ENCODE measurements at regions not wholly inside any gene's neighbourhood (a gene's known extent, or its start where the extent isn't known, plus 50 kb on each side); places are given as distances from the start of the nearest gene placed in this dataset.

DNA sequence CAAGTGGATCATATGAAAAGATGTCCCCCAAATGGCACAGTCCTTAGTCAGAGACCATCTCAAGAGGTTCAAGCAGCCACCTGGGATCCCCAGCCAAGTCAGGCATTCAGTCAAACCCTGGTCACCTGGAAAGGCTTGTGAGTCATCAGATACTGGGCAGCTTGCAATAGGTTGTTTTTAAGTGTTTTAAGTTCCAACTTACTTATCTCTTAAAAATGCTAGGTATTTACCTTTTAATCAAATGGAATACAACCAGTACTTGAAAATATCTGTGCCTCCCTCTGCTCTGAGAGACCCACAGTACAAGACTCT is 262.2 kb downstream of the WDR11 start (continued):
- TF ChIP-seq, protein P1, sequence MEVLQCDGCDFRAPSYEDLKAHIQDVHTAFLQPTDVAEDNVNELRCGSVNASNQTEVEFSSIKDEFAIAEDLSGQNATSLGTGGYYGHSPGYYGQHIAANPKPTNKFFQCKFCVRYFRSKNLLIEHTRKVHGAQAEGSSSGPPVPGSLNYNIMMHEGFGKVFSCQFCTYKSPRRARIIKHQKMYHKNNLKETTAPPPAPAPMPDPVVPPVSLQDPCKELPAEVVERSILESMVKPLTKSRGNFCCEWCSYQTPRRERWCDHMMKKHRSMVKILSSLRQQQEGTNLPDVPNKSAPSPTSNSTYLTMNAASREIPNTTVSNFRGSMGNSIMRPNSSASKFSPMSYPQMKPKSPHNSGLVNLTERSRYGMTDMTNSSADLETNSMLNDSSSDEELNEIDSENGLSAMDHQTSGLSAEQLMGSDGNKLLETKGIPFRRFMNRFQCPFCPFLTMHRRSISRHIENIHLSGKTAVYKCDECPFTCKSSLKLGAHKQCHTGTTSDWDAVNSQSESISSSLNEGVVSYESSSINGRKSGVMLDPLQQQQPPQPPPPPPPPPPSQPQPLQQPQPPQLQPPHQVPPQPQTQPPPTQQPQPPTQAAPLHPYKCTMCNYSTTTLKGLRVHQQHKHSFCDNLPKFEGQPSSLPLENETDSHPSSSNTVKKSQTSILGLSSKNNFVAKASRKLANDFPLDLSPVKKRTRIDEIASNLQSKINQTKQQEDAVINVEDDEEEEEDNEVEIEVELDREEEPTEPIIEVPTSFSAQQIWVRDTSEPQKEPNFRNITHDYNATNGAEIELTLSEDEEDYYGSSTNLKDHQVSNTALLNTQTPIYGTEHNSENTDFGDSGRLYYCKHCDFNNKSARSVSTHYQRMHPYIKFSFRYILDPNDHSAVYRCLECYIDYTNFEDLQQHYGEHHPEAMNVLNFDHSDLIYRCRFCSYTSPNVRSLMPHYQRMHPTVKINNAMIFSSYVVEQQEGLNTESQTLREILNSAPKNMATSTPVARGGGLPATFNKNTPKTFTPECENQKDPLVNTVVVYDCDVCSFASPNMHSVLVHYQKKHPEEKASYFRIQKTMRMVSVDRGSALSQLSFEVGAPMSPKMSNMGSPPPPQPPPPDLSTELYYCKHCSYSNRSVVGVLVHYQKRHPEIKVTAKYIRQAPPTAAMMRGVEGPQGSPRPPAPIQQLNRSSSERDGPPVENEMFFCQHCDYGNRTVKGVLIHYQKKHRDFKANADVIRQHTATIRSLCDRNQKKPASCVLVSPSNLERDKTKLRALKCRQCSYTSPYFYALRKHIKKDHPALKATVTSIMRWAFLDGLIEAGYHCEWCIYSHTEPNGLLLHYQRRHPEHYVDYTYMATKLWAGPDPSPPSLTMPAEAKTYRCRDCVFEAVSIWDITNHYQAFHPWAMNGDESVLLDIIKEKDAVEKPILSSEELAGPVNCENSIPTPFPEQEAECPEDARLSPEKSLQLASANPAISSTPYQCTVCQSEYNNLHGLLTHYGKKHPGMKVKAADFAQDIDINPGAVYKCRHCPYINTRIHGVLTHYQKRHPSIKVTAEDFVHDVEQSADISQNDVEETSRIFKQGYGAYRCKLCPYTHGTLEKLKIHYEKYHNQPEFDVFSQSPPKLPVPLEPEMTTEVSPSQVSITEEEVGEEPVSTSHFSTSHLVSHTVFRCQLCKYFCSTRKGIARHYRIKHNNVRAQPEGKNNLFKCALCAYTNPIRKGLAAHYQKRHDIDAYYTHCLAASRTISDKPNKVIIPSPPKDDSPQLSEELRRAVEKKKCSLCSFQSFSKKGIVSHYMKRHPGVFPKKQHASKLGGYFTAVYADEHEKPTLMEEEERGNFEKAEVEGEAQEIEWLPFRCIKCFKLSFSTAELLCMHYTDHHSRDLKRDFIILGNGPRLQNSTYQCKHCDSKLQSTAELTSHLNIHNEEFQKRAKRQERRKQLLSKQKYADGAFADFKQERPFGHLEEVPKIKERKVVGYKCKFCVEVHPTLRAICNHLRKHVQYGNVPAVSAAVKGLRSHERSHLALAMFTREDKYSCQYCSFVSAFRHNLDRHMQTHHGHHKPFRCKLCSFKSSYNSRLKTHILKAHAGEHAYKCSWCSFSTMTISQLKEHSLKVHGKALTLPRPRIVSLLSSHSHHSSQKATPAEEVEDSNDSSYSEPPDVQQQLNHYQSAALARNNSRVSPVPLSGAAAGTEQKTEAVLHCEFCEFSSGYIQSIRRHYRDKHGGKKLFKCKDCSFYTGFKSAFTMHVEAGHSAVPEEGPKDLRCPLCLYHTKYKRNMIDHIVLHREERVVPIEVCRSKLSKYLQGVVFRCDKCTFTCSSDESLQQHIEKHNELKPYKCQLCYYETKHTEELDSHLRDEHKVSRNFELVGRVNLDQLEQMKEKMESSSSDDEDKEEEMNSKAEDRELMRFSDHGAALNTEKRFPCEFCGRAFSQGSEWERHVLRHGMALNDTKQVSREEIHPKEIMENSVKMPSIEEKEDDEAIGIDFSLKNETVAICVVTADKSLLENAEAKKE (CRISPR knock-in tag; IDR thresholded peaks at IDR 0.05), result no peak
- TF ChIP-seq JUNB (IDR thresholded peaks at IDR 0.05; ENCODE audit: unreplicated experiment) (no peak), ZNF114 (CRISPR knock-in tag; IDR thresholded peaks at IDR 0.05) (no peak), EZH2 (IDR thresholded peaks at IDR 0.05; ENCODE audit: low read depth, unreplicated experiment) (no peak)
- TF ChIP-seq, protein P2, sequence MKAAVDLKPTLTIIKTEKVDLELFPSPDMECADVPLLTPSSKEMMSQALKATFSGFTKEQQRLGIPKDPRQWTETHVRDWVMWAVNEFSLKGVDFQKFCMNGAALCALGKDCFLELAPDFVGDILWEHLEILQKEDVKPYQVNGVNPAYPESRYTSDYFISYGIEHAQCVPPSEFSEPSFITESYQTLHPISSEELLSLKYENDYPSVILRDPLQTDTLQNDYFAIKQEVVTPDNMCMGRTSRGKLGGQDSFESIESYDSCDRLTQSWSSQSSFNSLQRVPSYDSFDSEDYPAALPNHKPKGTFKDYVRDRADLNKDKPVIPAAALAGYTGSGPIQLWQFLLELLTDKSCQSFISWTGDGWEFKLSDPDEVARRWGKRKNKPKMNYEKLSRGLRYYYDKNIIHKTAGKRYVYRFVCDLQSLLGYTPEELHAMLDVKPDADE (IDR thresholded peaks at IDR 0.05), result no peak

DNA sequence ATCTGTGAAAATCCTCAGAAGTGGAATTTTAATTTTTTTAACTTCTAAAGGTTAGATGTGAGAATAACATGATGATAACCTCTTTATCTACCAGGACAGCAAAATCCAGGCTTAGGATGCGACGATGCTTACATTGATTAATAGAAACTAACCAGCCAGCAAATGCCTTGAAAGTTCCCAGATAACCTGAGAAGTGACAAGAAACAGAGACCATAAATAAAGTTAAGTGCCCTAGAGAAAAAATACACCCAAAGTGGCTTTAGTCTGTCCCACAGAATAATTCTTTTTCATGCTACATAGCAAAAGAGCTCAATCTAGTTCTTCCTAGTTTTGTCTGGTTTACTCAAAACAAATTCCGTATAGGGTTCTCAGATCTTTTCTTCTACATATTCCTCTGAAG is 262.7 kb downstream of the WDR11 start:
- Histone ChIP-seq H3K4me2 (no peak overlapping the region), H2AFZ (no peak overlapping the region), H3K4me1 (ENCODE audit: insufficient read depth) (peaks cover 5% of the 10 kb centered on the region; the same call in 1 of the 2 replicates), H3K27ac (ENCODE audit: low read depth) (no peak overlapping the region), H3K27me3 (ENCODE audit: insufficient read depth) (no peaks in the 10 kb centered on the region), H3K36me3 (ENCODE audit: insufficient read depth) (no peaks in the 10 kb centered on the region; the same call in 1 of the 2 replicates), H3K79me2 (replicated peaks; ENCODE audit: insufficient read depth) (no peaks in the 10 kb centered on the region), H3K4me3 (no peak overlapping the region), H3F3A (replicated peaks; ENCODE audit: low read depth) (no peaks in the 10 kb centered on the region), H3K9me2 (ENCODE audit: insufficient read depth) (peaks cover 6% of the 10 kb centered on the region; the same call in 1 of the 2 replicates), H4K20me1 (replicated peaks; ENCODE audit: insufficient read depth) (no peaks in the 10 kb centered on the region)
- peaks cover 4% of the 10 kb centered on the region for H3K27me3 Mint-ChIP-seq (ENCODE audit: insufficient read depth, low read depth, poor library complexity)
- DNase-seq (ENCODE audit: low spot score), result no peak
- ATAC-seq, result no peak
- no peak overlapping the region for H3K27ac Mint-ChIP-seq
- no peaks in the 10 kb centered on the region for H3K36me3 Mint-ChIP-seq (ENCODE audit: low read depth)
- peaks cover 9% of the 10 kb centered on the region; the same call in 2 of the 3 replicates for H3K9me3 Mint-ChIP-seq
- H3K4me1 Mint-ChIP-seq, result peaks cover 10% of the 10 kb centered on the region; the same call in 2 of the 3 replicates
- no peak overlapping the region for H3K4me3 Mint-ChIP-seq
- TF ChIP-seq, protein P2 (IDR thresholded peaks at IDR 0.05), result no peak
- no peak for TF ChIP-seq ZNF331 (CRISPR knock-in tag; IDR thresholded peaks at IDR 0.05; ENCODE audit: low read depth)
- TF ChIP-seq, protein P3, sequence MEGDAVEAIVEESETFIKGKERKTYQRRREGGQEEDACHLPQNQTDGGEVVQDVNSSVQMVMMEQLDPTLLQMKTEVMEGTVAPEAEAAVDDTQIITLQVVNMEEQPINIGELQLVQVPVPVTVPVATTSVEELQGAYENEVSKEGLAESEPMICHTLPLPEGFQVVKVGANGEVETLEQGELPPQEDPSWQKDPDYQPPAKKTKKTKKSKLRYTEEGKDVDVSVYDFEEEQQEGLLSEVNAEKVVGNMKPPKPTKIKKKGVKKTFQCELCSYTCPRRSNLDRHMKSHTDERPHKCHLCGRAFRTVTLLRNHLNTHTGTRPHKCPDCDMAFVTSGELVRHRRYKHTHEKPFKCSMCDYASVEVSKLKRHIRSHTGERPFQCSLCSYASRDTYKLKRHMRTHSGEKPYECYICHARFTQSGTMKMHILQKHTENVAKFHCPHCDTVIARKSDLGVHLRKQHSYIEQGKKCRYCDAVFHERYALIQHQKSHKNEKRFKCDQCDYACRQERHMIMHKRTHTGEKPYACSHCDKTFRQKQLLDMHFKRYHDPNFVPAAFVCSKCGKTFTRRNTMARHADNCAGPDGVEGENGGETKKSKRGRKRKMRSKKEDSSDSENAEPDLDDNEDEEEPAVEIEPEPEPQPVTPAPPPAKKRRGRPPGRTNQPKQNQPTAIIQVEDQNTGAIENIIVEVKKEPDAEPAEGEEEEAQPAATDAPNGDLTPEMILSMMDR (conservative IDR thresholded peaks at IDR 0.05; ENCODE audit: low read depth in 2 of 2), result no peak
- no peak for TF ChIP-seq ZNF114 (CRISPR knock-in tag; IDR thresholded peaks at IDR 0.05)
- no peak for TF ChIP-seq CREB1 (CRISPR knock-in tag; IDR thresholded peaks at IDR 0.05; ENCODE audit: low read depth)
- TF ChIP-seq JUNB (IDR thresholded peaks at IDR 0.05; ENCODE audit: unreplicated experiment), result no peak
- TF ChIP-seq STAT1 (IDR thresholded peaks at IDR 0.05; ENCODE audit: unreplicated experiment), result no peak

All from GM23338 (cell line).